ENCODE measurements at regions not wholly inside any gene's neighbourhood (a gene's known extent, or its start where the extent isn't known, plus 50 kb on each side); places are given as distances from the start of the nearest gene placed in this dataset.

DNA sequence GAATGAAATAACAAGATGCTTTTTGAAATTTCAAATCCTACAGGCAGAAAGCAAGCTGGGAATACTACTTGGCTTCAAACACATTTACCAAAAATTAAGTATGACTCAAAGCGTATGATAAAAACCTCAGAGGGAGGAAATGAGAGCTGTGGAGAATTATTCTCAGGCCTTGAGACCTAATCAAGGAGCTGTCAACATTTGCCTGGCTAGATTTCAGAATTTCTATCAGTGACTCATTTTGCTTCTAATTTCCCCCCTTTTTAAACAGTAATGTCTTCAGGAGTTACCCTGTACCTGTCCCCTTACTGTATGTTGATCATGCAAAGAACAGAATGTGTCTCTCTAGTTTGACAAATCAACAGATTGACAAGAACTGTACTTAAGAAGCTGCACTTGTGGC is 1324.5 kb upstream of the DDX18 start:
- no peak for TF ChIP-seq YY1 (IDR thresholded peaks at IDR 0.05; ENCODE audit: insufficient read depth, insufficient read length)
- no peak for TF ChIP-seq ZNF274 (IDR thresholded peaks at IDR 0.05; ENCODE audit: low read depth, low read length)
- TF ChIP-seq SUZ12 (IDR thresholded peaks at IDR 0.05; ENCODE audit: extremely low read depth, insufficient read depth, insufficient read length), result no peak
